Heart right ventricle (tissue), 16 donors: ENCODE measurements at regions not wholly inside any gene's neighbourhood (a gene's known extent, or its start where the extent isn't known, plus 50 kb on each side); places are given as distances from the start of the nearest gene placed in this dataset.
A peak's percentile ranks its signal among the peaks of the same experiment; 100 is the strongest.

Source experiments
- ATAC-seq, 8 donors: fragments of 200-7000 bp; cut with Tn5 transposase; one replicate each; pipeline ENCODE4 v1.9.1; 2020; ENCODE audit warnings: mild to moderate bottlenecking in 8 of 8, moderate library complexity in 8 of 8, moderate number of reproducible peaks in 1 of 8
- DNase-seq, 2 donors: peaks; one replicate each; pipeline ENCODE4 v3.0.0-alpha.2; 2020
- H3K27ac ChIP-seq, 10 donors: fragments of 200-600 bp; sonication (generic) in 2 of 10; one replicate each; pipeline versions ENCODE4 v1.5.0 to v1.8.0; 2020 to 2022; ENCODE audit warnings: mild to moderate bottlenecking in 3 of 10
- H3K27me3 ChIP-seq, 7 donors: fragments of 200-600 bp; one replicate each; pipeline ENCODE4 v1.8.0; 2021 to 2022; ENCODE audit warnings: mild to moderate bottlenecking in 2 of 7
- H3K36me3 ChIP-seq, 9 donors: fragments of 200-600 bp; sonication (generic) in 1 of 9; one replicate each; pipeline versions ENCODE4 v1.5.0 to v1.8.0; 2020 to 2022; ENCODE audit warnings: mild to moderate bottlenecking in 2 of 9
- H3K4me1 ChIP-seq, 9 donors: fragments of 200-600 bp; sonication (generic) in 1 of 9; one replicate each; pipeline versions ENCODE4 v1.5.0 to v1.8.0; 2020 to 2022; ENCODE audit warnings: mild to moderate bottlenecking in 4 of 9
- H3K4me3 ChIP-seq, 10 donors: fragments of 200-600 bp; sonication (generic) in 2 of 10; one replicate each; pipeline versions ENCODE4 v1.5.0 to v1.8.0; 2020 to 2022; ENCODE audit warnings: mild to moderate bottlenecking in 7 of 10, moderate library complexity in 2 of 10
- H3K9me3 ChIP-seq, 11 donors: fragments of 200-600 bp in 10 of 11; sonication (generic) in 2 of 11; one replicate each; pipeline versions ENCODE4 v1.5.0 to v1.8.0; 2013 to 2022; ENCODE audit warnings: mild to moderate bottlenecking in 2 of 11, control low read depth in 1 of 11, moderate library complexity in 1 of 11
- WGBS, 2 donors: extraction: QIAGEN DNeasy Blood & Tissue Kit; methylation state at CpG; one replicate each; pipeline ENCODE4 v1.1.7; 2013; ENCODE audit warnings: inconsistent platforms in 1 of 2; 5-methylcytosine and 5-hydroxymethylcytosine counted together
- intact Hi-C, 10 donors: fragments of 100-400 bp; cut with DNase I; formaldehyde crosslinking; loops; one replicate each; pipeline versions ENCODE4 v1.11.1 to v1.14.2; 2022
- TF ChIP-seq, protein P1 (sequence below), 9 donors: fragments of 200-600 bp; sonication (generic) in 2 of 9; IDR thresholded peaks; one replicate each; pipeline versions ENCODE4 v1.5.0 to v1.8.0; 2021 to 2022; ENCODE audit warnings: antibody characterized with exemption in 9 of 9, mild to moderate bottlenecking in 5 of 9, moderate library complexity in 1 of 9
- donor health status: Arrhythmogenic right ventricular cardiomyopathy.
- donor health status: ischemic (EF 13 %, LVEDD 7.1; RV severe dilation, severe dysfunction).
- donor health status: healthy with polysubstance abuse.
- donor health status: DM: no; HTN: yes; CAD: no.
- donor health status: DM: no; HTN: no; CAD: no.
- donor health status: ischemic (EF 25% LVEDD 6.9; RV normal size, moderate dysfunction).
- donor health status: ischemic (EF 25% LVEDD 5.7; RV mildly dilated, moderate dysfunction).
- donor health status: healthy.
- donor health status: DM: yes; HTN: yes; CAD: no.
- donor health status: Ischemic cardiomyopathy.
- donor health status: ischemic (EF 35%, LVEDD 5.7; RV mildly dilated, moderate dysfunction).
- donor health status: nonischemic (EF 11% LVEDD 7.7; RV severe dilation, severe dysfunction).
- donor health status: DM: yes; HTN: yes; CAD: no.
- donor health status: PGD.
- donor health status: ischemic (EF 29% LVEDD 5.4; RV normal size, mild dysfunction).
- donor health status: nonischemic (EF 23%, LVEDD 6.1; RV moderate dilation, normal function).

DNA sequence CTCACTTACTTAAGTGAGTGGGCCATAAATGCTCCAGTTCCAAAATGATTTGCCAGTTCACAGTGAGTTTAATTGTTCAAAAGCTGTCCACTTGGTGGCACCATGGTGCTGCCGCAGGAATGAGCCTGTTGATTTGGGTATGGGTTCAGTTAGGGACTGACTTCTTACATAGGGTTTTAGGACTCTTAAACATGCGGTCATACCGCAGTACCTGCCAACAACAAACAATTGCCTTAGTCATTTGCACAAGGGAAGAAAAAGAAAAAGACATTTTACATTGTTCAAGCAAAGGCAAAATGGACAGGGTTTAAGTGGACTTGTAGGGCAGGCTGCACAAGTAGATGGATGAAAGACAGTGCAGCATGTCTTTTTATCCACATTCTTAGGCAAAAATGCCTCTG is 80.0 kb upstream of the DBX2 start:
- intact Hi-C loops = no loop called here
- Histone ChIP-seq H3K27me3 (no peaks in the 10 kb centered on the region), H3K4me3 (no peak overlapping the region), H3K9me3 (no peaks in the 10 kb centered on the region), H3K36me3 (no peaks in the 10 kb centered on the region), H3K4me1 (peaks cover 0 to 7% (median 0%) of the 10 kb centered on the region in 9 donors), H3K27ac (no peak overlapping the region)
- 3 to 8% methylated on average over 3 of the region's 3 CpGs for WGBS, 2 donors
- TF ChIP-seq, protein P1, sequence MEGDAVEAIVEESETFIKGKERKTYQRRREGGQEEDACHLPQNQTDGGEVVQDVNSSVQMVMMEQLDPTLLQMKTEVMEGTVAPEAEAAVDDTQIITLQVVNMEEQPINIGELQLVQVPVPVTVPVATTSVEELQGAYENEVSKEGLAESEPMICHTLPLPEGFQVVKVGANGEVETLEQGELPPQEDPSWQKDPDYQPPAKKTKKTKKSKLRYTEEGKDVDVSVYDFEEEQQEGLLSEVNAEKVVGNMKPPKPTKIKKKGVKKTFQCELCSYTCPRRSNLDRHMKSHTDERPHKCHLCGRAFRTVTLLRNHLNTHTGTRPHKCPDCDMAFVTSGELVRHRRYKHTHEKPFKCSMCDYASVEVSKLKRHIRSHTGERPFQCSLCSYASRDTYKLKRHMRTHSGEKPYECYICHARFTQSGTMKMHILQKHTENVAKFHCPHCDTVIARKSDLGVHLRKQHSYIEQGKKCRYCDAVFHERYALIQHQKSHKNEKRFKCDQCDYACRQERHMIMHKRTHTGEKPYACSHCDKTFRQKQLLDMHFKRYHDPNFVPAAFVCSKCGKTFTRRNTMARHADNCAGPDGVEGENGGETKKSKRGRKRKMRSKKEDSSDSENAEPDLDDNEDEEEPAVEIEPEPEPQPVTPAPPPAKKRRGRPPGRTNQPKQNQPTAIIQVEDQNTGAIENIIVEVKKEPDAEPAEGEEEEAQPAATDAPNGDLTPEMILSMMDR (IDR thresholded peaks at IDR 0.05) = peak; percentile 26 to 75 (median 64)
- peak; percentile 15 to 24 for DNase-seq
- peak in 5 of 8 donors; percentile 44 to 78 (median 73) for ATAC-seq

DNA sequence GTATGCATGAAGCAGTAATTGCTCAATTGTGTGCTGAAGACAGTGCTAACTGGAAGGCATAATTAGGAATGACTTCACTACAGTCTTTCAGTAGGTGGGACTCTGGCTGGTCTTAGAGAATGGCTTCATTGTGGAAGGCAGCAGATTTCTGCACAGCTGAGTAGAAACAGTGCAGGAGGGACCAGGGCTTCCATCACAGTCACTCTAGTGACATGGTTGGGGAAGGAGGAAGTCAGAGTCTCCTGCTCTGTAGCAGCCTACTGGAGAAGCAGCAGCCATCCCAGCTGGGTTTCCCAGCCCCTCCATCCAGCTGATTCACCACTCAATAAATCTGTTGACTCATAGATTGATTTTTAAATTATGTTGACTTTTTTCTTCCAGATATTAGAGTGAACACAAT is 80.6 kb upstream of the DBX2 start:
- no peaks in the 10 kb centered on the region for H3K36me3 ChIP-seq
- no peaks in the 10 kb centered on the region for H3K9me3 ChIP-seq
- no peaks in the 10 kb centered on the region for H3K27me3 ChIP-seq
- TF ChIP-seq, protein P1 (IDR thresholded peaks at IDR 0.05) = no peak
- no peak overlapping the region for H3K27ac ChIP-seq
- DNase-seq (no peak), ATAC-seq (peak in 1 of 8 donors; percentile 26)
- H3K4me3 ChIP-seq = no peak overlapping the region
- H3K4me1 ChIP-seq = peaks cover 0 to 7% (median 0%) of the 10 kb centered on the region in 9 donors
- intact Hi-C loops = no loop called here

DNA sequence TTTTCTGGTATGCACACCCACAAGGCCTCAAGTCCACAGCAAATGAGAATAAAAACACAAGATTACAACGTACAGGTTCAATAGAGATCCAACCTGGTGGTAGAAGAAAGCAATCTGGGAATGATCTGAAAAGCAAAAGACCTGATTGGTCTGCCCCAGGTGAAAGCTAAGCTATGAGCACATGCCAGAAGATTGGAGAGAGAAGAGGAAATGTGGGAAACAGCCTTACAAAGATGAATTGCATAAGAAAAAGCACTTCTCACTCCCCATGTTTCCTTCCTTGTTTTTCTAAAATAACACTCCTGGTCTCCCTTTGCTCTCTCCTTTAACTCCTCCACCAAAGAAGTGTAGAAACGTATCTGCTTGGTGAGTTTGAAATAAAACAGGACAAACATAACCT is 77.3 kb upstream of the ANO6 start:
- Histone ChIP-seq H3K9me3 (no peaks in the 10 kb centered on the region), H3K27ac (no peak overlapping the region), H3K36me3 (no peaks in the 10 kb centered on the region), H3K27me3 (no peaks in the 10 kb centered on the region), H3K4me1 (no peaks in the 10 kb centered on the region), H3K4me3 (no peak overlapping the region)
- TF ChIP-seq, protein P1 (IDR thresholded peaks at IDR 0.05) = no peak
- WGBS, 2 donors = 36 to 39% methylated on average over 2 of the region's 2 CpGs
- ATAC-seq (no peak), DNase-seq (no peak)
- intact Hi-C loops = no loop called here

DNA sequence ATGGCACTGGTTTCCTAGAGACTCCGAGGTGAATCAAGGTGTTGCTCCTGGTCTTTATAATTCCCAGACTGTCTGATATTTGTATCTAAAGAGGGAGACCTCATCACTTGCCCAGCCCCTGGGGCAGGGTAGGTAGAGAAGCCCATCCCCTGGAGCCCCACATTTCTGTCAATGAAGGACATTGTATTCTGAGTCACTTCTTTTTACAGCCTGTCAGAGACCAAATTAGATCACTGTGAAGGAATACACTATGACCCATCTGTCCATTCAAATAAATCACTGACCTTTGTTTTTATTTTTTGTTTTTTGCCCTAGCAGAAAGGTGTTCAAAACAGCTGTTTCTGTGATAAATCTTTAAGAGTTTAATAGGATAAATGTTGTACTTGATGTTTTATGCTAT is 67.9 kb upstream of the ANO6 start:
- Histone ChIP-seq H3K4me3 (no peak overlapping the region), H3K36me3 (no peaks in the 10 kb centered on the region), H3K4me1 (no peaks in the 10 kb centered on the region), H3K9me3 (peaks cover 0 to 19% (median 0%) of the 10 kb centered on the region in 11 donors), H3K27me3 (no peaks in the 10 kb centered on the region), H3K27ac (no peak overlapping the region)
- ATAC-seq (no peak), DNase-seq (no peak)
- 81 to 83% methylated on average over 1 of the region's 1 CpG for WGBS, 2 donors
- TF ChIP-seq, protein P1 (IDR thresholded peaks at IDR 0.05) = no peak
- intact Hi-C loops = no loop called here
